PC-9 (cell line): ENCODE measurements at regions not wholly inside any gene's neighbourhood (a gene's known extent, or its start where the extent isn't known, plus 50 kb on each side); places are given as distances from the start of the nearest gene placed in this dataset.

Experiments
- BruUV-seq: library from RNA; stranded (reverse); fragments of 400-500 nt; replicated peaks from 2 replicates; lab custom pipeline; 2021; lab: Mats Ljungman, UMichigan
- CTCF ChIA-PET: fragments of 300-600 bp; sonication (Branson Sonifier 250); formaldehyde crosslinking; loops from one replicate; lab custom pipeline; 2022; ENCODE audit warnings: antibody characterized with exemption; lab: Charles Lee
- POLR2A ChIA-PET: fragments of 300-600 bp; sonication (Branson Sonifier 250); formaldehyde crosslinking; loops from one replicate; lab custom pipeline; 2022; ENCODE audit warnings: antibody characterized with exemption; ENCODE audit not compliant: unreplicated experiment; lab: Charles Lee
- DNase-seq, 2 experiments: peaks; one replicate each; pipeline versions ENCODE4 v3.0.0 to v3.0.0-alpha.2; 2015 to 2022; ENCODE audit warnings: mixed read lengths in 1 of 2
- H2AFZ ChIP-seq: fragments of 200-600 bp; sonication (generic); 2 replicates; pipeline ENCODE4 v1.8.1; 2017; ENCODE audit warnings: antibody characterized with exemption
- H3F3A ChIP-seq: fragments of 200-600 bp; sonication (generic); 2 replicates; pipeline ENCODE4 v1.8.1; 2017; ENCODE audit warnings: antibody characterized with exemption, mild to moderate bottlenecking, low read depth; ENCODE audit not compliant: insufficient read depth
- H3K27ac ChIP-seq: fragments of 200-600 bp; sonication (generic); 2 replicates; pipeline ENCODE4 v1.6.1; 2016; ENCODE audit warnings: mixed run types
- H3K27me3 ChIP-seq: fragments of 200-600 bp; sonication (generic); 2 replicates; pipeline ENCODE4 v1.6.1; 2016; ENCODE audit warnings: low read depth, mixed run types; ENCODE audit not compliant: insufficient read depth
- H3K36me3 ChIP-seq: fragments of 200-600 bp; sonication (generic); 2 replicates; pipeline ENCODE4 v1.6.1; 2016; ENCODE audit warnings: low read depth, mixed run types
- H3K4me1 ChIP-seq: fragments of 200-600 bp; sonication (generic); replicated peaks from 2 replicates; pipeline ENCODE4 v1.6.1; 2016; ENCODE audit warnings: mixed run types; ENCODE audit not compliant: insufficient read depth
- H3K4me2 ChIP-seq: fragments of 200-600 bp; sonication (generic); 2 replicates; pipeline ENCODE4 v1.6.1; 2017; ENCODE audit warnings: mixed run types
- H3K4me3 ChIP-seq: fragments of 200-600 bp; sonication (generic); 2 replicates; pipeline ENCODE4 v1.6.1; 2016; ENCODE audit warnings: mixed run types
- H3K79me2 ChIP-seq: fragments of 200-600 bp; sonication (generic); 2 replicates; pipeline ENCODE4 v1.6.1; 2017; ENCODE audit warnings: low read depth, mixed run types
- H3K9me2 ChIP-seq: fragments of 200-600 bp; sonication (generic); 2 replicates; pipeline ENCODE4 v1.8.1; 2017; ENCODE audit warnings: mild to moderate bottlenecking; ENCODE audit not compliant: insufficient read depth
- H3K9me3 ChIP-seq: fragments of 200-600 bp; sonication (generic); 2 replicates; pipeline ENCODE4 v1.8.1; 2016; ENCODE audit warnings: low read depth; ENCODE audit not compliant: insufficient read depth
- H4K20me1 ChIP-seq: fragments of 200-600 bp; sonication (generic); 2 replicates; pipeline ENCODE4 v1.8.1; 2017; ENCODE audit not compliant: insufficient read depth
- EZH2 ChIP-seq: fragments of 200-600 bp; sonication (generic); IDR thresholded peaks from 2 replicates; pipeline ENCODE4 v1.8.0; 2017; ENCODE audit warnings: antibody characterized with exemption, low read depth
- intact Hi-C: fragments of 100-400 bp; cut with micrococcal nuclease; formaldehyde crosslinking; loops from one replicate; pipeline ENCODE4 v1.10.0; 2022; ENCODE audit not compliant: unreplicated experiment
- TF ChIP-seq, protein P1 (sequence below): fragments of 200-600 bp; sonication (generic); conservative IDR thresholded peaks from 2 replicates; pipeline ENCODE4 v1.6.1; 2017; ENCODE audit warnings: mixed run types, antibody characterized with exemption, mild to moderate bottlenecking, moderate library complexity

DNA sequence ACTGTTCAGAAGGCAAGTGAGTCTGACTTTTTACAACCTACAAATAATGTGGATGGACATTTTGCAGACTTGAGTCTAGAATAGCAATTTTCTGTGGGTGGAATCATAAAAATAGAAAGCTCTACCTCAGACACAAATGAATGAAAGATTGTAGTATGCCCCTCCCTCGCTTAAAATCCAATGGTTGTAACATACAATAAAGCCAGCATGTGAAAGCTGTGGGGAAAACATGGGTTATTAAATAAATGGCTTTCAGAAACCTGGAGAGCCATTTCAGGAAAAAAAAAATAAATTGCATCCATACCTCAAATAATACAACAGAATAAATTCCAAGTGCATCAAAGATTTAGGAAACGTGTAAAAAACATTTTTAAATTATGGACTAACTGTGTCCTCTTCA is 123.1 kb upstream of the MON1B start:
- Histone ChIP-seq H3K4me2 (no peak overlapping the region), H2AFZ (no peak overlapping the region), H3K4me3 (no peak overlapping the region), H4K20me1 (no peaks in the 10 kb centered on the region), H3K36me3 (no peaks in the 10 kb centered on the region), H3K9me2 (no peaks in the 10 kb centered on the region), H3K9me3 (no peaks in the 10 kb centered on the region), H3K4me1 (no peaks in the 10 kb centered on the region), H3F3A (no peaks in the 10 kb centered on the region), H3K79me2 (no peaks in the 10 kb centered on the region), H3K27ac (no peak overlapping the region), H3K27me3 (no peaks in the 10 kb centered on the region; the same call in 1 of the 2 replicates)
- CTCF ChIA-PET = no interaction called here
- BruUV-seq = no TSS peak
- intact Hi-C loops = no loop called here
- POLR2A ChIA-PET = no interaction called here
- DNase-seq = no peak
- TF ChIP-seq, protein P1, sequence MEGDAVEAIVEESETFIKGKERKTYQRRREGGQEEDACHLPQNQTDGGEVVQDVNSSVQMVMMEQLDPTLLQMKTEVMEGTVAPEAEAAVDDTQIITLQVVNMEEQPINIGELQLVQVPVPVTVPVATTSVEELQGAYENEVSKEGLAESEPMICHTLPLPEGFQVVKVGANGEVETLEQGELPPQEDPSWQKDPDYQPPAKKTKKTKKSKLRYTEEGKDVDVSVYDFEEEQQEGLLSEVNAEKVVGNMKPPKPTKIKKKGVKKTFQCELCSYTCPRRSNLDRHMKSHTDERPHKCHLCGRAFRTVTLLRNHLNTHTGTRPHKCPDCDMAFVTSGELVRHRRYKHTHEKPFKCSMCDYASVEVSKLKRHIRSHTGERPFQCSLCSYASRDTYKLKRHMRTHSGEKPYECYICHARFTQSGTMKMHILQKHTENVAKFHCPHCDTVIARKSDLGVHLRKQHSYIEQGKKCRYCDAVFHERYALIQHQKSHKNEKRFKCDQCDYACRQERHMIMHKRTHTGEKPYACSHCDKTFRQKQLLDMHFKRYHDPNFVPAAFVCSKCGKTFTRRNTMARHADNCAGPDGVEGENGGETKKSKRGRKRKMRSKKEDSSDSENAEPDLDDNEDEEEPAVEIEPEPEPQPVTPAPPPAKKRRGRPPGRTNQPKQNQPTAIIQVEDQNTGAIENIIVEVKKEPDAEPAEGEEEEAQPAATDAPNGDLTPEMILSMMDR = no peak
- no peak for TF ChIP-seq EZH2

DNA sequence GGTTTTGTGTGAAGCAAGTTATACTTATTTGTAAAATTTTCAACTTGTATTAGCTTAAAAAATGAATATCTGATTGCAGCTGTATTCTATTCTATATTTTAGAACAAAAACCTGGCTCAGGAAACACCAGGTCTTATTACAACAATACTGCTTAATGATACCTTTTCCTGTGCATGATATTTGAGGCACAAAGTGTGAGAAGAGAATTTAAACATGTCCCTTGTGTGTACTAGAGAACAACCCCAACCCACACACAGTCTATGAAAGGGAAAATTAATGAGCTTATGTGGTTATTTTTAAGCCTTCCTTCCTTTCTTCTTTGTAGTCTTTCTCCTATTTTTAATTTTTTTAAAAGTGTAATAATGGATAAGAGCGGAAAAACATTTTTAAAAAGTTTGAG is 122.6 kb upstream of the MON1B start:
- POLR2A ChIA-PET = no interaction called here
- H3K9me2 ChIP-seq = no peaks in the 10 kb centered on the region
- H3K36me3 ChIP-seq = no peaks in the 10 kb centered on the region
- no peaks in the 10 kb centered on the region for H4K20me1 ChIP-seq
- H3K79me2 ChIP-seq = no peaks in the 10 kb centered on the region
- TF ChIP-seq EZH2 = no peak
- TF ChIP-seq, protein P1 = no peak
- no TSS peak for BruUV-seq
- intact Hi-C loops = no loop called here
- DNase-seq = no peak
- no peaks in the 10 kb centered on the region for H3F3A ChIP-seq
- H3K27ac ChIP-seq = no peak overlapping the region
- no peak overlapping the region for H3K4me2 ChIP-seq
- H3K9me3 ChIP-seq = no peaks in the 10 kb centered on the region
- no peaks in the 10 kb centered on the region for H3K4me1 ChIP-seq
- H2AFZ ChIP-seq = no peak overlapping the region
- no peak overlapping the region for H3K4me3 ChIP-seq
- CTCF ChIA-PET = no interaction called here
- no peaks in the 10 kb centered on the region; the same call in 1 of the 2 replicates for H3K27me3 ChIP-seq

DNA sequence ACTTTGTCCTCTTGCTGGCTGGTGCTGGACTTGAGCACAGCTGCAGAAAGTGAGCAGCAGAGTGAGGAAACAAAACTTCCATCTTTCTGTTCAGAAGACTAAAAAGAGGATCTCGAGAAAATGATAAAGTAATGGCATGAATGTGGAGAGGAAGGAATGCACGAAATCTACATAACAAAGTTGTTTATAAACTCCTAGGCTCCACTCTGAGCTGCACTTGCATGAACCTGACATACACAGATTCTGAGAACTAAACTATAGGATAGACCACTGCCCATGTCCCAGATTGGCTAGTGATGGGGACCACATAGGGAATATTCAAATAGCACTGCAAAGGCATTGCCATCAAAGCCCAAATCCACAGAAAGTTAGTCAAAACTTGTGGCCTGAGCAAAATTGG is 121.1 kb upstream of the MON1B start:
- H3K27ac ChIP-seq = no peak overlapping the region
- H3K4me3 ChIP-seq = no peak overlapping the region
- H3K27me3 ChIP-seq = no peaks in the 10 kb centered on the region; the same call in 1 of the 2 replicates
- no peak overlapping the region for H3K4me2 ChIP-seq
- no peaks in the 10 kb centered on the region for H3K9me2 ChIP-seq
- no peaks in the 10 kb centered on the region for H3K9me3 ChIP-seq
- intact Hi-C loops = no loop called here
- POLR2A ChIA-PET = no interaction called here
- H3K36me3 ChIP-seq = no peaks in the 10 kb centered on the region
- H4K20me1 ChIP-seq = no peaks in the 10 kb centered on the region
- no peak for TF ChIP-seq EZH2
- H3K4me1 ChIP-seq = no peaks in the 10 kb centered on the region
- no peak overlapping the region for H2AFZ ChIP-seq
- BruUV-seq = no TSS peak
- no peak for DNase-seq
- H3F3A ChIP-seq = no peaks in the 10 kb centered on the region
- CTCF ChIA-PET = no interaction called here
- no peaks in the 10 kb centered on the region for H3K79me2 ChIP-seq

DNA sequence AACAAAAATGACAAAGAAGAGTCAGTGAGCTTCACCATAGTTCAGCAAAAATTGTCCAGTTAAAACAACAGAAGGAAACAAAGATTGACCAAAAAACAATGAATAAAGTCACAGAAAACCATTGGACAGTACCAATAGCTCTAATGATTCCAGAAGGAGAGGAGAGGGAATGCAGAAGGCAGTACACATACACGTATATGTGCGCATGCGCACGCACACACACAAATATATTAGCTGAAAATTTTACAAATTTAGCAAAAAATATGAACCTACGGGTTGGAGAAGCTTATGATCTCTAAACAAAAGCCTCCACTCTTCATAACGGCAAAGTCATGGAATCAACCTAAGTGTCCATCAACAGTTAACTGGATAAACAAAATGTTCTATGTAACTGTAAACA is 120.3 kb upstream of the MON1B start:
- no peak overlapping the region for H3K27ac ChIP-seq
- no peaks in the 10 kb centered on the region for H4K20me1 ChIP-seq
- no peaks in the 10 kb centered on the region for H3K4me1 ChIP-seq
- ChIA-PET POLR2A (no interaction called here), CTCF (no interaction called here)
- H2AFZ ChIP-seq = no peak overlapping the region
- no peak for TF ChIP-seq EZH2
- TF ChIP-seq, protein P1 = no peak
- H3K4me2 ChIP-seq = no peak overlapping the region
- H3K79me2 ChIP-seq = no peaks in the 10 kb centered on the region
- no peaks in the 10 kb centered on the region for H3K9me2 ChIP-seq
- DNase-seq = no peak
- no peaks in the 10 kb centered on the region for H3K36me3 ChIP-seq
- H3F3A ChIP-seq = no peaks in the 10 kb centered on the region
- intact Hi-C loops = no loop called here
- BruUV-seq = no TSS peak
- H3K9me3 ChIP-seq = no peaks in the 10 kb centered on the region
- no peak overlapping the region for H3K4me3 ChIP-seq
- no peaks in the 10 kb centered on the region; the same call in 1 of the 2 replicates for H3K27me3 ChIP-seq
